ENCODE measurements at regions not wholly inside any gene's neighbourhood (a gene's known extent, or its start where the extent isn't known, plus 50 kb on each side); places are given as distances from the start of the nearest gene placed in this dataset.
A peak's percentile ranks its signal among the peaks of the same experiment; 100 is the strongest.

DNA sequence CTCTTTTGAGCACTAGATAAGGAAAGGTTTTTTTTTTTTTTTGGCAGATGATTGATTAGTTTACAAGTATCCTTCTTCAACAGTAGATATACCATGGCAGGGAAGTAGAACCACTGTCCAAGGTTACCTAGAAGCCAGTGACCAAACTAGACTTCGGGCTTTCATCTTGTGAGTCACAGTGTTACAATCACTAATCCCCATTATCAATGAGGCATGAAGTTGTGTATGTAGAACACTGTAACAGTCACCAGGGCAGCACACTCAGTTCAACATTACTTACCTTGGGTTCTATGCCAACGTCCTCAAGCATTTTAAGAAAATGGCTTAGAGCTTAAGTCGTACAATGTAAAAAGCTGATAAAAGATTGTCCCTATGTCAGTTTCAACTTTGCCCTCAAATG lies 430.9 kb downstream of the ETS1 start:
- Histone ChIP-seq H3K4ac (ENCODE audit: low read depth in 1 of 2, low read length in 2 of 2) (no peak overlapping the region), H2BK12ac (ENCODE audit: low read length in 2 of 2) (no peak overlapping the region), H4K91ac (ENCODE audit: low read length) (no peak overlapping the region), H3K79me1 (replicated peaks; ENCODE audit: low read length, poor library complexity, severe bottlenecking) (no peaks in the 10 kb centered on the region), H3K4me3 (ENCODE audit: insufficient read depth in 1 of 2, low read depth in 1 of 2, low read length in 2 of 2) (no peak overlapping the region), H3K14ac (ENCODE audit: low read length in 2 of 2) (no peak overlapping the region), H2BK120ac (ENCODE audit: low read depth, low read length) (no peak overlapping the region), H3K18ac (ENCODE audit: low read depth in 1 of 2, low read length in 2 of 2) (no peak overlapping the region), H3K27me3 (ENCODE audit: control insufficient read depth in 1 of 2, insufficient read depth in 1 of 2, low read length in 2 of 2) (peaks cover 0 to 29% of the 10 kb centered on the region in 2 experiments), H3K9ac (ENCODE audit: low read length) (no peak overlapping the region), H2BK5ac (ENCODE audit: low read depth, low read length, poor library complexity, severe bottlenecking) (no peak overlapping the region), H2AFZ (ENCODE audit: low read depth, low read length) (no peak overlapping the region), H3K4me1 (ENCODE audit: control insufficient read depth, insufficient read depth, low read depth, low read length) (no peaks in the 10 kb centered on the region), H3K9me3 (ENCODE audit: control insufficient read depth, low read length) (no peaks in the 10 kb centered on the region), H2BK15ac (ENCODE audit: low read depth, poor library complexity, severe bottlenecking) (no peak overlapping the region), H3K36me3 (ENCODE audit: control insufficient read depth in 1 of 2, insufficient read depth in 2 of 2, low read depth in 1 of 2, low read length in 2 of 2) (no peaks in the 10 kb centered on the region), H3K4me2 (ENCODE audit: low read length, poor library complexity, severe bottlenecking) (no peak overlapping the region), H3K23ac (ENCODE audit: low read length in 2 of 2) (no peak overlapping the region), H2AK5ac (ENCODE audit: low read length, severe bottlenecking) (no peak overlapping the region), H3K27ac (ENCODE audit: low read length, poor library complexity, severe bottlenecking) (no peak overlapping the region), H4K8ac (ENCODE audit: low read length) (no peak overlapping the region)
- DNase-seq = no peak
- 82% methylated on average over 3 of the region's 3 CpGs for WGBS

DNA sequence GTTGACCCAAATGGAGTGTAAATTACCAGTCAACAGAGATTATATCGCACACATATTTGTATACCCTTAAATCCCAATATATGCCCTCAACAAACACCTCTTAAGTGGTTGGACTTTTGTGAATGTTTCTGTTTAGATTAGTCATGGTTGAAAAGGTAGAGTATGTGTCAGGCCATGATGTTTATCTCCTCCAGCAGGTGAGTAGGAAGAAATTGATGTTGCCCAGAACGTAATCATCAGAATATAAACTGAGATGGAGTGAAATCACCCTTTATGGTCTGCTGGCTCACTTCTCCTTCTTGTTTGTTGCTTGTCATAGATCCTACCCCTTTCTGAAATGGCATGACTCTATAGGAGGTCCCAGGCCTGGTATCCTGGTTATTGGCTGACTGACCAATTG lies 431.8 kb downstream of the ETS1 start:
- Histone ChIP-seq H2BK5ac (ENCODE audit: low read depth, low read length, poor library complexity, severe bottlenecking) (no peak overlapping the region), H3K27ac (ENCODE audit: low read length, poor library complexity, severe bottlenecking) (no peak overlapping the region), H3K36me3 (ENCODE audit: control insufficient read depth in 1 of 2, insufficient read depth in 2 of 2, low read depth in 1 of 2, low read length in 2 of 2) (no peaks in the 10 kb centered on the region), H3K14ac (ENCODE audit: low read length in 2 of 2) (no peak overlapping the region), H3K4ac (ENCODE audit: low read depth in 1 of 2, low read length in 2 of 2) (no peak overlapping the region), H3K9me3 (ENCODE audit: control insufficient read depth, low read length) (no peaks in the 10 kb centered on the region), H2BK15ac (ENCODE audit: low read depth, poor library complexity, severe bottlenecking) (no peak overlapping the region), H2AK5ac (ENCODE audit: low read length, severe bottlenecking) (no peak overlapping the region), H3K9ac (ENCODE audit: low read length) (no peak overlapping the region), H3K27me3 (ENCODE audit: control insufficient read depth in 1 of 2, insufficient read depth in 1 of 2, low read length in 2 of 2) (peaks cover 0 to 35% of the 10 kb centered on the region in 2 experiments), H4K8ac (ENCODE audit: low read length) (no peak overlapping the region), H2AFZ (ENCODE audit: low read depth, low read length) (no peak overlapping the region), H3K4me1 (ENCODE audit: control insufficient read depth, insufficient read depth, low read depth, low read length) (no peaks in the 10 kb centered on the region), H3K23ac (ENCODE audit: low read length in 2 of 2) (no peak overlapping the region), H3K4me2 (ENCODE audit: low read length, poor library complexity, severe bottlenecking) (no peak overlapping the region), H3K4me3 (ENCODE audit: insufficient read depth in 1 of 2, low read depth in 1 of 2, low read length in 2 of 2) (no peak overlapping the region), H3K18ac (ENCODE audit: low read depth in 1 of 2, low read length in 2 of 2) (no peak overlapping the region), H2BK120ac (ENCODE audit: low read depth, low read length) (no peak overlapping the region), H4K91ac (ENCODE audit: low read length) (no peak overlapping the region), H3K79me1 (replicated peaks; ENCODE audit: low read length, poor library complexity, severe bottlenecking) (no peaks in the 10 kb centered on the region), H2BK12ac (ENCODE audit: low read length in 2 of 2) (no peak overlapping the region)
- no peak for DNase-seq
- WGBS = 78% methylated on average over 1 of the region's 2 CpGs

DNA sequence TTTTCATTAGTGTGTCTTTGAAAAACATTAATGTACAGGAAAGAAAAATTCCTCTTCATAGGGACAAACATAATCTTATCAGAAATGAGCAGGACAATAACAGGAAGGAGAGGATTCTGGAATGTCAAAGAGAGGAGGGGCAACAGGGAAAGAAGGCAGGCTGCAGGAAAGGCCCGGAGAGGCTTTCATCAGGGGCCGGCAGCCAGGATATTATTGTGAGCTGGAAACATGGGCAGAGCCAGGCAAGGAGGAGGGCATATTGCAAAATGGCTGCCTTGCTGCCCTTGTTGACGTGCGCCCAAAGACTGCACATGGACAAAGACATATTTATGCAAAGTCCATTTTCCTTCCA lies 433.7 kb downstream of the ETS1 start:
- 95% methylated on average over 4 of the region's 4 CpGs for whole genome bisulfite sequencing
- no peak overlapping the region for H3K14ac ChIP-seq (ENCODE audit: low read length in 2 of 2)

DNA sequence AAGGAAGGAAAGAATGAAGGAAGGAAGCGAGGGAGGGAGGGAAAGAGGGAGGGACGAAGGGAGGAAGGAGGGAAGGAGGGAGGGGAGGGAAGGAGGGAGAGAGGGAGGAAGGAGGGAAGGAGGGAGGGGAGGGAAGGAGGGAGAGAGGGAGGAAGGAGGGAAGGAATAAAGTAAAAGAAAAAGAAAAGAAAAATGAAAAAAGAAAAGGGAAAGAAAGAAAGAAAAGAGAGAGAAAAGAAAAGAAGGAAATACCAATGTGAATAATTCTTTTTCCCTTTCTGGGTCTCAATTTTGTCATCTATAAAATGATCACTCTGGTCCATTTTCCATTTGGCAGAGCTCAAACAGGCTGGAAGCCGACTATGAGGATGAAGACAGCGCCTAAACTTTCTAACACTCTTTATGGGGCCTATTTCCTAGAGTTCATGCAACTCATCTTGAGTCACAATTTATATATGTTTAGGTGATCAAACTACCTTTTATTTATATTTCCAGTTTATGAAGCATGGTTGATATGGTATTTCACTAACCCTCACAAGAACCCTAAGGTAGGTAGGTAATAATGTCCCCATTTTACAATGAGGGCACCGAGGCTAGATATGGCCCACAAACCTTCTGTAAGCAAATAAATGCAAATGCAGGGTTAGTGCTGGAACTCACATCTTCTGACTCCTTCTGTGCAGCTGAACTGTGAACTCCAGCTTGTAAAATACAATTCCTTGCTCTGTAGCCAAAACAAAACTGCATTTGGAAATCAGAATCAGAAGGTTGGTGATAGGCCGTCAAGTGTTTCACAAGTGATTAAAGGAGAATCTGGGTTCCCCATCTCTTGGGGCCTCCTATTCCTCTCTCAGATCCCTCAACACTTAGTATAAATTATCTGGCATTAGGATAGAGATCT lies 434.3 kb downstream of the ETS1 start:
- no peak overlapping the region for H2BK12ac ChIP-seq (ENCODE audit: low read length in 2 of 2)

More for the DNA sequence above, 433.7 kb downstream of the ETS1 start:
- no peaks in the 10 kb centered on the region for H3K4me1 ChIP-seq (ENCODE audit: control insufficient read depth, insufficient read depth, low read depth, low read length)
- no peak overlapping the region for H4K91ac ChIP-seq (ENCODE audit: low read length)
- no peaks in the 10 kb centered on the region for H3K36me3 ChIP-seq (ENCODE audit: control insufficient read depth in 1 of 2, insufficient read depth in 2 of 2, low read depth in 1 of 2, low read length in 2 of 2)
- no peak overlapping the region for H2BK12ac ChIP-seq (ENCODE audit: low read length in 2 of 2)
- H3K18ac ChIP-seq (ENCODE audit: low read depth in 1 of 2, low read length in 2 of 2) = no peak overlapping the region
- no peak overlapping the region for H2AFZ ChIP-seq (ENCODE audit: low read depth, low read length)
- H2BK5ac ChIP-seq (ENCODE audit: low read depth, low read length, poor library complexity, severe bottlenecking) = no peak overlapping the region
- H3K4me2 ChIP-seq (ENCODE audit: low read length, poor library complexity, severe bottlenecking) = no peak overlapping the region
- no peak for DNase-seq
- H2BK15ac ChIP-seq (ENCODE audit: low read depth, poor library complexity, severe bottlenecking) = no peak overlapping the region
- no peak overlapping the region for H3K27ac ChIP-seq (ENCODE audit: low read length, poor library complexity, severe bottlenecking)
- no peaks in the 10 kb centered on the region for H3K9me3 ChIP-seq (ENCODE audit: control insufficient read depth, low read length)
- no peak overlapping the region for H3K4ac ChIP-seq (ENCODE audit: low read depth in 1 of 2, low read length in 2 of 2)
- H2BK120ac ChIP-seq (ENCODE audit: low read depth, low read length) = no peak overlapping the region
- no peak overlapping the region for H2AK5ac ChIP-seq (ENCODE audit: low read length, severe bottlenecking)
- H4K8ac ChIP-seq (ENCODE audit: low read length) = peak overlapping the region; percentile 72
- H3K4me3 ChIP-seq (ENCODE audit: insufficient read depth in 1 of 2, low read depth in 1 of 2, low read length in 2 of 2) = no peak overlapping the region
- H3K79me1 ChIP-seq (replicated peaks; ENCODE audit: low read length, poor library complexity, severe bottlenecking) = no peaks in the 10 kb centered on the region
- no peak overlapping the region for H3K23ac ChIP-seq (ENCODE audit: low read length in 2 of 2)
- no peak overlapping the region for H3K9ac ChIP-seq (ENCODE audit: low read length)
- H3K27me3 ChIP-seq (ENCODE audit: control insufficient read depth in 1 of 2, insufficient read depth in 1 of 2, low read length in 2 of 2) = peaks cover 4 to 35% of the 10 kb centered on the region in 2 experiments

More for the DNA sequence above, 434.3 kb downstream of the ETS1 start:
- Histone ChIP-seq H3K14ac (ENCODE audit: low read length in 2 of 2) (no peak overlapping the region), H3K9me3 (ENCODE audit: control insufficient read depth, low read length) (no peaks in the 10 kb centered on the region), H3K27ac (ENCODE audit: low read length, poor library complexity, severe bottlenecking) (no peak overlapping the region), H3K27me3 (ENCODE audit: control insufficient read depth in 1 of 2, insufficient read depth in 1 of 2, low read length in 2 of 2) (peaks cover 4 to 35% of the 10 kb centered on the region in 2 experiments), H3K4me1 (ENCODE audit: control insufficient read depth, insufficient read depth, low read depth, low read length) (no peaks in the 10 kb centered on the region), H3K4me3 (ENCODE audit: insufficient read depth in 1 of 2, low read depth in 1 of 2, low read length in 2 of 2) (no peak overlapping the region), H4K8ac (ENCODE audit: low read length) (no peak overlapping the region), H3K23ac (ENCODE audit: low read length in 2 of 2) (no peak overlapping the region), H3K4ac (ENCODE audit: low read depth in 1 of 2, low read length in 2 of 2) (no peak overlapping the region), H3K9ac (ENCODE audit: low read length) (no peak overlapping the region), H2AFZ (ENCODE audit: low read depth, low read length) (no peak overlapping the region), H2AK5ac (ENCODE audit: low read length, severe bottlenecking) (no peak overlapping the region), H4K91ac (ENCODE audit: low read length) (no peak overlapping the region), H3K79me1 (replicated peaks; ENCODE audit: low read length, poor library complexity, severe bottlenecking) (no peaks in the 10 kb centered on the region), H3K4me2 (ENCODE audit: low read length, poor library complexity, severe bottlenecking) (no peak overlapping the region), H2BK120ac (ENCODE audit: low read depth, low read length) (no peak overlapping the region), H2BK15ac (ENCODE audit: low read depth, poor library complexity, severe bottlenecking) (no peak overlapping the region), H3K36me3 (ENCODE audit: control insufficient read depth in 1 of 2, insufficient read depth in 2 of 2, low read depth in 1 of 2, low read length in 2 of 2) (no peaks in the 10 kb centered on the region), H2BK5ac (ENCODE audit: low read depth, low read length, poor library complexity, severe bottlenecking) (no peak overlapping the region), H3K18ac (ENCODE audit: low read depth in 1 of 2, low read length in 2 of 2) (no peak overlapping the region)
- no peak for DNase-seq
- 92% methylated on average over 5 of the region's 6 CpGs for WGBS

Data from mesenchymal stem cell (in vitro differentiated cells and primary cell).